ENCODE measurements at regions not wholly inside any gene's neighbourhood (a gene's known extent, or its start where the extent isn't known, plus 50 kb on each side); places are given as distances from the start of the nearest gene placed in this dataset.

GRCh38 chr10:94173594-94173993 is 179.9 kb downstream of the PLCE1 start:
- no peak for TF ChIP-seq CTCF (IDR thresholded peaks at IDR 0.05; ENCODE audit: low read depth, low read length)

GRCh38 chr10:94174838-94175237 is 181.1 kb downstream of the PLCE1 start:
- Histone ChIP-seq H3K27ac (no peak overlapping the region), H3K27me3 (no peaks in the 10 kb centered on the region), H3K9me3 (ENCODE audit: low read depth) (no peaks in the 10 kb centered on the region), H3K36me3 (no peaks in the 10 kb centered on the region), H3K4me1 (ENCODE audit: low read depth) (peaks cover 8% of the 10 kb centered on the region), H3K4me3 (no peak overlapping the region)
- DNase-seq (ENCODE audit: low read depth in 1 of 2, low spot score in 1 of 2): peak in 1 of 2 donors; percentile 7
- no peak for TF ChIP-seq CTCF (IDR thresholded peaks at IDR 0.05; ENCODE audit: low read depth, low read length)

More at GRCh38 chr10:94173594-94173993, 179.9 kb downstream of the PLCE1 start:
- Histone ChIP-seq H3K9me3 (ENCODE audit: low read depth) (no peaks in the 10 kb centered on the region), H3K27ac (no peak overlapping the region), H3K4me1 (ENCODE audit: low read depth) (peaks cover 8% of the 10 kb centered on the region), H3K36me3 (no peaks in the 10 kb centered on the region), H3K27me3 (no peaks in the 10 kb centered on the region), H3K4me3 (no peak overlapping the region)
- DNase-seq (ENCODE audit: low read depth in 1 of 2, low spot score in 1 of 2): no peak

GRCh38 chr10:94178475-94179253 is 184.1 kb downstream of the NOC3L start:
- Histone ChIP-seq H3K36me3 (no peaks in the 10 kb centered on the region), H3K4me3 (no peak overlapping the region), H3K4me1 (ENCODE audit: low read depth) (no peaks in the 10 kb centered on the region), H3K9me3 (ENCODE audit: low read depth) (no peaks in the 10 kb centered on the region), H3K27ac (no peak overlapping the region), H3K27me3 (no peaks in the 10 kb centered on the region)
- no peak for TF ChIP-seq CTCF (IDR thresholded peaks at IDR 0.05; ENCODE audit: low read depth, low read length)
- peak in 1 of 2 donors; percentile 4 for DNase-seq (ENCODE audit: low read depth in 1 of 2, low spot score in 1 of 2)

- no peak for TF ChIP-seq CTCF (IDR thresholded peaks at IDR 0.05; ENCODE audit: low read depth, low read length)
- H3K27ac ChIP-seq: no peak overlapping the region
- no peak for DNase-seq (ENCODE audit: low read depth in 1 of 2, low spot score in 1 of 2)
- no peaks in the 10 kb centered on the region for H3K27me3 ChIP-seq
- H3K9me3 ChIP-seq (ENCODE audit: low read depth): no peaks in the 10 kb centered on the region
- no peaks in the 10 kb centered on the region for H3K4me1 ChIP-seq (ENCODE audit: low read depth)
- H3K4me3 ChIP-seq: no peak overlapping the region
- no peaks in the 10 kb centered on the region for H3K36me3 ChIP-seq
Observed at GRCh38 chr10:94180576-94180975, 182.2 kb downstream of the NOC3L start.

GRCh38 chr10:94183666-94184264 is 179.0 kb downstream of the NOC3L start:
- H3K27ac ChIP-seq: no peak overlapping the region
- DNase-seq (ENCODE audit: low read depth in 1 of 2, low spot score in 1 of 2): peak in 1 of 2 donors; percentile 90
- no peak overlapping the region for H3K4me3 ChIP-seq
- no peak for TF ChIP-seq CTCF (IDR thresholded peaks at IDR 0.05; ENCODE audit: low read depth, low read length)
- no peaks in the 10 kb centered on the region for H3K4me1 ChIP-seq (ENCODE audit: low read depth)
- H3K27me3 ChIP-seq: no peaks in the 10 kb centered on the region
- H3K36me3 ChIP-seq: no peaks in the 10 kb centered on the region
- no peaks in the 10 kb centered on the region for H3K9me3 ChIP-seq (ENCODE audit: low read depth)
